OCI-LY7 (cell line): ENCODE measurements at regions not wholly inside any gene's neighbourhood (a gene's known extent, or its start where the extent isn't known, plus 50 kb on each side); places are given as distances from the start of the nearest gene placed in this dataset.
"Not testable (repeated sequence)": the region's sequence is repeated elsewhere in the genome, so short reads cannot be mapped to it uniquely, and the experiment has no call there.

Experiments
- CTCF ChIP-seq: fragments of 200-600 bp; sonication (generic); conservative IDR thresholded peaks from 2 replicates; pipeline ENCODE4 v1.5.1; 2014; ENCODE audit warnings: mild to moderate bottlenecking, antibody characterized with exemption, low read length, moderate library complexity, mixed read lengths
- EZH2phosphoT487 ChIP-seq: fragments of 200-600 bp; sonication (generic); IDR thresholded peaks from 2 replicates; pipeline ENCODE4 v1.6.1; 2018; ENCODE audit warnings: low read depth, borderline replicate concordance, mild to moderate bottlenecking, mixed run types, antibody characterized with exemption, low read length, moderate library complexity, mixed read lengths

- TF ChIP-seq CTCF, EZH2phosphoT487: not testable (repeated sequence)
Observed at GRCh38 chr16:16984091-16984490, 486.7 kb downstream of the XYLT1 start.
